Endodermal cell (in vitro differentiated cells): ENCODE measurements at regions not wholly inside any gene's neighbourhood (a gene's known extent, or its start where the extent isn't known, plus 50 kb on each side); places are given as distances from the start of the nearest gene placed in this dataset.

Experiments used
- DNase-seq: peaks from one replicate; pipeline ENCODE4 v3.0.0-alpha.2; 2017
- H3K27ac ChIP-seq: 2 replicates; pipeline ENCODE4 v1.5.1; 2013; ENCODE audit warnings: mild to moderate bottlenecking, low read depth, low read length, moderate library complexity
- H3K27me3 ChIP-seq: 2 replicates; pipeline ENCODE4 v1.6.1; 2013; ENCODE audit warnings: mild to moderate bottlenecking, low read length, moderate library complexity; ENCODE audit not compliant: insufficient read depth, control insufficient read depth, poor library complexity, severe bottlenecking
- H3K36me3 ChIP-seq: 2 replicates; pipeline ENCODE4 v1.7.0; 2013; ENCODE audit warnings: mild to moderate bottlenecking, low read length, moderate library complexity; ENCODE audit not compliant: control insufficient read depth, insufficient read depth
- H3K4me1 ChIP-seq: one replicate; pipeline ENCODE4 v1.7.0; 2013; ENCODE audit warnings: low read length; ENCODE audit not compliant: control insufficient read depth, insufficient read depth
- H3K4me3 ChIP-seq: 2 replicates; pipeline ENCODE4 v1.5.1; 2013; ENCODE audit warnings: mild to moderate bottlenecking, low read length, moderate library complexity
- H3K9ac ChIP-seq: 2 replicates; pipeline ENCODE4 v1.6.1; 2013; ENCODE audit warnings: mild to moderate bottlenecking, low read length, moderate library complexity; ENCODE audit not compliant: poor library complexity, severe bottlenecking; ENCODE audit errors: extremely low read depth
- H3K9me3 ChIP-seq: 2 replicates; pipeline ENCODE4 v1.6.1; 2013; ENCODE audit warnings: mild to moderate bottlenecking, low read length, moderate library complexity; ENCODE audit not compliant: control insufficient read depth
- H3K27ac Mint-ChIP-seq: 2 replicates; pipeline ENCODE4 v1.8.0; 2020; ENCODE audit warnings: mixed read lengths
- H3K27me3 Mint-ChIP-seq: 2 replicates; pipeline ENCODE4 v1.8.0; 2021; ENCODE audit warnings: mild to moderate bottlenecking, mixed read lengths; ENCODE audit not compliant: insufficient read depth
- H3K36me3 Mint-ChIP-seq: 2 replicates; pipeline ENCODE4 v1.8.0; 2020; ENCODE audit warnings: low read depth, mixed read lengths
- H3K4me1 Mint-ChIP-seq: 2 replicates; pipeline ENCODE4 v1.8.0; 2020; ENCODE audit warnings: mixed read lengths
- H3K4me3 Mint-ChIP-seq: 2 replicates; pipeline ENCODE4 v1.8.0; 2020; ENCODE audit warnings: mild to moderate bottlenecking, moderate library complexity, mixed read lengths
- H3K9me3 Mint-ChIP-seq: 2 replicates; pipeline ENCODE4 v1.8.0; 2020; ENCODE audit warnings: mild to moderate bottlenecking, mixed read lengths
- WGBS, 2 experiments: methylation state at CpG; one replicate each; pipeline versions ENCODE4 v1.1.5 to v1.1.7; 2013; ENCODE audit warnings: missing lambda C conversion rate in 2 of 2, mixed read lengths in 1 of 2; ENCODE audit not compliant: insufficient coverage in 1 of 2, insufficient read length in 1 of 2; 5-methylcytosine and 5-hydroxymethylcytosine counted together
- TF ChIP-seq, protein P1 (sequence below): fragments of 200-600 bp; sonication (generic); conservative IDR thresholded peaks from 2 replicates; pipeline ENCODE4 v1.5.0; 2021; ENCODE audit warnings: antibody characterized with exemption, mild to moderate bottlenecking

DNA sequence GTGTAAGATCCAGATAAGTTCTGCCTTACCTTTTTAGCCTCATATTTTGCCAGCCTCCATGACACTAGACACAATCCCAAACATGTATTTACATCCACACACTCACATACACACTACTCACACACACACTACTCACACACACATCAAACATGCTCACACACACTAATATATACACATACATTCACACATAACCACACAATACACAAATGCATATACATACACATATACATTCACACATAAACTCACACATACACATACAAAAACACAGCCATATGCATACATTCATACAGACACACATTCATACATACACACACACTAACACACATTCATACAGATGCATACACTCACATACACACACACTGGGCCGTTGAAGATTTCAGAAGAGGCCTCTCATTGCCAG lies 109.5 kb downstream of the MAIP1 start:
- Mint-ChIP-seq H3K4me1 (peaks cover 4% of the 10 kb centered on the region), H3K27ac (no peak overlapping the region), H3K4me3 (no peak overlapping the region), H3K27me3 (no peaks in the 10 kb centered on the region), H3K9me3 (no peaks in the 10 kb centered on the region), H3K36me3 (no peaks in the 10 kb centered on the region)
- Histone ChIP-seq H3K27ac (no peak overlapping the region), H3K4me3 (no peak overlapping the region), H3K36me3 (no peaks in the 10 kb centered on the region), H3K4me1 (no peaks in the 10 kb centered on the region), H3K27me3 (no peaks in the 10 kb centered on the region), H3K9me3 (peaks cover 3% of the 10 kb centered on the region), H3K9ac (no peak overlapping the region)
- no peak for DNase-seq
- TF ChIP-seq, protein P1, sequence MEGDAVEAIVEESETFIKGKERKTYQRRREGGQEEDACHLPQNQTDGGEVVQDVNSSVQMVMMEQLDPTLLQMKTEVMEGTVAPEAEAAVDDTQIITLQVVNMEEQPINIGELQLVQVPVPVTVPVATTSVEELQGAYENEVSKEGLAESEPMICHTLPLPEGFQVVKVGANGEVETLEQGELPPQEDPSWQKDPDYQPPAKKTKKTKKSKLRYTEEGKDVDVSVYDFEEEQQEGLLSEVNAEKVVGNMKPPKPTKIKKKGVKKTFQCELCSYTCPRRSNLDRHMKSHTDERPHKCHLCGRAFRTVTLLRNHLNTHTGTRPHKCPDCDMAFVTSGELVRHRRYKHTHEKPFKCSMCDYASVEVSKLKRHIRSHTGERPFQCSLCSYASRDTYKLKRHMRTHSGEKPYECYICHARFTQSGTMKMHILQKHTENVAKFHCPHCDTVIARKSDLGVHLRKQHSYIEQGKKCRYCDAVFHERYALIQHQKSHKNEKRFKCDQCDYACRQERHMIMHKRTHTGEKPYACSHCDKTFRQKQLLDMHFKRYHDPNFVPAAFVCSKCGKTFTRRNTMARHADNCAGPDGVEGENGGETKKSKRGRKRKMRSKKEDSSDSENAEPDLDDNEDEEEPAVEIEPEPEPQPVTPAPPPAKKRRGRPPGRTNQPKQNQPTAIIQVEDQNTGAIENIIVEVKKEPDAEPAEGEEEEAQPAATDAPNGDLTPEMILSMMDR, result no peak
- 90% methylated on average over 1 of the region's 1 CpG; no CpG with 5 or more reads in 1 of the 2 experiments for WGBS, 2 experiments

DNA sequence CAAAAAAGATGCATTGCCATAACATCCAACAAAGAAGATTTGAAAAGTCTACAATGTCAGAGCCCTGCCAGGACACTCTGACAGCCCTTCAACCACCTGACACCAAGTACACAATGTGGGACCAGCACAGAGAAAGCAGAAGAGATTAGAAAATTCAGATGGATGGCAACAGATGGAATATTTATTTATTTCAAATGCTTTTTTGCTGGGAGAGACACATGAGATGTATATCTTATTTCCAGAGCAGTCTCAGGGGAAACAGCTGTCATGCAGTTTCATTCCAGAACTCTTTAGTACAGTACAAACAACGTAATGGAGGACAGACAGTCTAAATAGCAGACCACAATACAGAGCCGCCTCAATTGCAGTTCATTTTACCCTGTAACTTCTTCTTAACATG lies 110.1 kb downstream of the MAIP1 start:
- Histone ChIP-seq H3K36me3 (no peaks in the 10 kb centered on the region), H3K9ac (no peak overlapping the region), H3K27ac (no peak overlapping the region), H3K9me3 (peaks cover 3% of the 10 kb centered on the region), H3K4me1 (no peaks in the 10 kb centered on the region), H3K27me3 (no peaks in the 10 kb centered on the region), H3K4me3 (no peak overlapping the region)
- Mint-ChIP-seq H3K36me3 (no peaks in the 10 kb centered on the region), H3K4me3 (no peak overlapping the region), H3K27me3 (no peaks in the 10 kb centered on the region), H3K27ac (no peak overlapping the region), H3K4me1 (peaks cover 4% of the 10 kb centered on the region), H3K9me3 (no peaks in the 10 kb centered on the region)
- TF ChIP-seq, protein P1, result no peak
- WGBS, 2 experiments, result 94 to 95% methylated on average over 2 of the region's 2 CpGs
- no peak for DNase-seq

DNA sequence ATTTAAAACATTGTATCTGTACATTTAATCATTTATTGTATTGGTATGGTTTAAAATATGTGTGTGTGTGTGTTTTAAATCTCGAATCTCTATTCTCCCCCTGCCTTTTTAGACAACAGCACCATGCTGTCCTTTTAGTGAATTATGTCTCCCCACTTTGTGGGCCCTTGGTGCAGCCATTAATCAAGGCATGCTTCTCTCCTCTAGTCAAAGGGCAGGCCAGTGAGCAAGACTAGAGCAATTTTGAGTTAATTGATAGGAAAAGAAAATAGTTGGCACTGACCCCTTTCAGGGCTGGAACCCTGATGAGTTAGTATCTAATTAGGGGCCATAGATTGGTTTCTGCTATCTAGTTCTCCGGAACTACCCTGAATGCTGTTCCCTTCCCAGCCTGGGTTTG lies 111.0 kb downstream of the MAIP1 start:
- Mint-ChIP-seq H3K36me3 (no peaks in the 10 kb centered on the region), H3K4me3 (no peak overlapping the region), H3K4me1 (peaks cover 4% of the 10 kb centered on the region), H3K27me3 (no peaks in the 10 kb centered on the region), H3K27ac (no peak overlapping the region), H3K9me3 (no peaks in the 10 kb centered on the region)
- Histone ChIP-seq H3K9me3 (peaks cover under 1% of the 10 kb centered on the region), H3K9ac (no peak overlapping the region), H3K36me3 (no peaks in the 10 kb centered on the region), H3K4me1 (no peaks in the 10 kb centered on the region), H3K4me3 (no peak overlapping the region), H3K27ac (no peak overlapping the region), H3K27me3 (no peaks in the 10 kb centered on the region)
- WGBS, 2 experiments, result 93% methylated on average over 2 of the region's 2 CpGs; no CpG with 5 or more reads in 1 of the 2 experiments
- TF ChIP-seq, protein P1, result no peak
- DNase-seq, result no peak
